ENCODE measurements at regions not wholly inside any gene's neighbourhood (a gene's known extent, or its start where the extent isn't known, plus 50 kb on each side); places are given as distances from the start of the nearest gene placed in this dataset.

- no peak for TF ChIP-seq CTCF (IDR thresholded peaks at IDR 0.05)
- TF ChIP-seq POLR2A (IDR thresholded peaks at IDR 0.05): no peak
These were observed 869.0 kb downstream of the SH3BGRL start for GRCh38 chrX:82070948-82071347.
